Hippocampal formation (tissue), 2 donors: ENCODE measurements at regions not wholly inside any gene's neighbourhood (a gene's known extent, or its start where the extent isn't known, plus 50 kb on each side); places are given as distances from the start of the nearest gene placed in this dataset.
"Not testable (repeated sequence)": the region's sequence is repeated elsewhere in the genome, so short reads cannot be mapped to it uniquely, and the experiment has no call there.

ENCODE experiments used
- DNase-seq, 2 donors: peaks; one replicate each; lab custom pipeline; 2025; lab: John Stamatoyannopoulos, UW

DNA sequence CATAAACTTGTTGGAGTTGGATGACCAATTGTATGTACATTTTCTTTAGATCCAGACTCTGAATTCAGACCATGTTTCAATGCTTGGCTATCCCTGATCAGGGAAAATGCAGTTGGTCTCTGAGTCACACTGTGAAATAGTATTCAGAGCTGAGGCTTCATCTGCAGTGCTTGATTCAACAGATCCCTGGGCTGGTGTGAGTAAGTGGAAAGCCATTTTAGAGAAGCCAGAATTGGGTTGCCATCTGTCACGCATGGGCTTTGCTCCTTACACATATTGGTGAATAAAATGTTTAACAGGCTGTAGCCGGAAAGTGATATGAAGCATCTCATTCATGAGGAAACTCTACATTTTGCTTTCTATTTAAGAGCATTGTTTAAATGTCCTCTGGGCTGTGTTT is 50.0 kb upstream of the ACYP2 start:
- DNase-seq: peak in 1 of 2 donors; percentile 63

DNA sequence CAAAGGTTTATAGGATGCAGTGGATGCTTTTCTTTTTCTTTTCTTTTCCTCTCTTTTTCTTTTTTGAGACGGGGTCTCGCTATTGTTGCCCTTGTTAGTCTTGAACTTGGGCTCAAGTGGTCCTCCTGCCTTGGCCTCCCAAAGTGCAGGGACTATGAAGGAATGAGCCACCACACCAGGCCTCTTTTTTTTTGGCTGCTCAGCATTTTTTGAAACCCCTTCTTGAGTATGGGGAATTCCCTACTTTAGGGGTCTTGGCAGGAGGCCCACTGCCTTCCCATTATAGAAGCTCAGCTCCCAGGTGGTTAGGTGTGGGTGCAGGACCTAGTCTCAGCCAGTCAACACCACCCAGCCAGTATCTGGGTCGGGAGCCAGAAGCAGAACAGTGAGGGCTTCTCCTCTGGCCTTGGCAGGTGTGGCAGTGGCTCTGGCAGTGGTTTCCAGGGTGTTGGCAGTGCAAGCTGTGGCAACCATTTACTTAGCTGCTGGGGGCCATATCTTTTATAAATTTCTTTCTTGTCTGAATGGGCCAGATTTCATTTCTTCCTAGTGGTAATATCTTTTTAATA is 51.4 kb upstream of the ACYP2 start:
- DNase-seq: no peak

DNA sequence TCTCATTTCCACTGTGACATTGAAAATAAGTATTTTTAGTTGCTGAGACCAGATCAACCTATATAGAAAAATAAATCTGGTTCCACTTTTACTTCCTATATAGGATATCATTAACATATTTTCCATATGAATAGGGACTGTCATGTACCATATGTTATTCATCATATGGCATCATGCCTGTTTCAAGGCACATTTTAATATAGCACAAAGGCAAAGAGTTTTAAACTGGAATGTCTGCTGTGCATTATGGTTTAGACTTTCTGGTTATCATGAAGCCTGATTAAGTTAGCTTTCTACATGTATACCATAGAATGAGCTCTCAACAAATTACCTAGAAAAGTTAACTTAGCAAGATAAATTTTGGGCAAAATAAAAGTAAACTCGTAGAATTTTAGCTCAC is 53.0 kb upstream of the ACYP2 start:
- no peak for DNase-seq

DNA sequence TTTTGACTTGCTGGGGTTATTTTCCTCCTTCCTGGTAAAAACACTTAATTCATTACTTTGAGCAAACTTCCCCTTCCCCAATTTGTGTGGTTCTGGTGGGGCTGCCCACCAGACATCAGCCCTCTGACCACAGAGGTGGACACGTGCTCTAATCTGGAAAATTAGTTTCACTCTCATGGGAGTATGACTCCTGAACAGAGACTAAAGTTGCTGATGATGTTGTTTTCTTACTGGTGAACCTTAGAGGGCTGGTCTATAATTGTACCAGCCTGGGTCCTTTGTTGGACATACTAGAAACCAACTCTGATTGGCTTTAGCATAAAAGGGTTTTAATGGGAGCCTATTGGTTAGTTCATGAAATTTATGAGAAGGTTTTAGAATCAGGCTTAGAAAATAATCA is 54.1 kb upstream of the ACYP2 start:
- no peak for DNase-seq

DNA sequence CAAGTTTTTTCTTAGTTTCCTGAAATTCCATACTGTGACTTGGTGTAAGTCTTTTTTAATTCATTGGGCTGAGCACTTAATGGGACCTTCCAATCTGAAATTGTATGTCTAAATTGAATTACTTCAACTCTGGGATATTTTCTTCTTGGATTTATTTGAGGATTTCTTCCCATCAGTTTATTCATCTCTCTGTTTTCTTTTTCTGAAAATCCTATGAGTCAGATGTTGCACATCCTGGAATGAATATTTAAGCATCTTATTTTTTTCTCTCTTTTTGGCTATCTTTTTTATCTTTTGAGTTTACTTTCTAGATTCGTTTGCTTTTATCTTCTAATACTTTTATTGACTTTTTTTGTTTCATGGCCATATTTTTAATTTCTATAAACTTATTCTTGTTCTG is 55.4 kb upstream of the ACYP2 start:
- DNase-seq: no peak

DNA sequence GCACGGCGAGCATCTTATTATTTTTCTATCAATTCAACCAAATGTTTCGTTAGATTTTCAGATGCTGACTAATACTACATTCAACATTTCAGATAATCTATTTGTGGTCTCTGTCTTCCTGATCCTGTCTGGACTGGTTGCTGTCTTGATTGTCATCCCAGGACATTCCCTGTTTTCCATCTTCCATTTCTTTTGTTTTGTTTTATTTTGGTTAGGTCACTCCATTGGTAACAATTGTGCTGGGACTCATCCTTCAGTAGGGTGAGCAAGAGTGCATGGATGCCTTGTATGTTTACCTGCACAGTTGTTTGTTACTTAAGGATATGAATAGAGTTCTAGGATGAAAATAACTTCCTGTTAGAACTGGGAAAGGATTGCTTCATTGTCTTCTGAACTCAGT is 55.9 kb upstream of the ACYP2 start:
- no peak for DNase-seq

DNA sequence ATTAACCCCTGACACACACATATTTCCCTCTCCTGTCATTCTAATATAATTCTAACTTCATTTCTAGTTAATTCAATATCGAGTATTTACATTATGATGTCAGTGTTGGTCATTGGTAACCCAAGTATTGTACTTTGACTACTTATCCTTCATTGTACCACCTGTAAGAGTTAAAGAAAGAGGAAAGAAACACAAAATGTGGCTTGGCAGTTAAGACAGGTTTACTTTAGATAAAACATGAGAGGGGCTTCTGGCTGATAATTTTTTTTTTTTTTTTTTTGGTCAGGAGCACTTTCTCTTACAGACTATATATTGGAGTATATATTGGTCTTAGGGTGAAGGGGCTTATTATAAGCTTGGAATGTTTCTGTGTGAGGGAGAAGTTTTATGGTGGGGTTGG is 57.0 kb upstream of the ACYP2 start:
- no peak for DNase-seq

DNA sequence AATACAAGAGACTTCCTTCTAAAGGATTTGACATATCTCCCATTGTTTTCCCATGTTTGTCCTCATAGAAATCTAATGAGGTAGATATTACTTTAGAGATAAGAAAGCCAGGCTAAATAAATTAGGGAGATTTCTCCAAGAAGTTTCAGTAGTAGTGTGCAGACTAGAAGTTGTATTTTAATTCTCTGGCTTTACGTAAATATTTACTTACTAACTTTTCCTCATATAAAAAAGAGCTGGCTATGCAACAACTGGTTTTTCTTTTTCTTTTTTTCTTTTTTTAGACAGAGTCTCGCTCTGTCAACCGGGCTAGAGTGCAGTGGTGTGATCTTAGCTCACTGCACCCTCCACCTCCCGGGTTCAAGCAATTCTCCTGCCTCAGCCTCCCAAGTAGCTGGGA is 60.6 kb upstream of the ACYP2 start:
- no peak for DNase-seq

DNA sequence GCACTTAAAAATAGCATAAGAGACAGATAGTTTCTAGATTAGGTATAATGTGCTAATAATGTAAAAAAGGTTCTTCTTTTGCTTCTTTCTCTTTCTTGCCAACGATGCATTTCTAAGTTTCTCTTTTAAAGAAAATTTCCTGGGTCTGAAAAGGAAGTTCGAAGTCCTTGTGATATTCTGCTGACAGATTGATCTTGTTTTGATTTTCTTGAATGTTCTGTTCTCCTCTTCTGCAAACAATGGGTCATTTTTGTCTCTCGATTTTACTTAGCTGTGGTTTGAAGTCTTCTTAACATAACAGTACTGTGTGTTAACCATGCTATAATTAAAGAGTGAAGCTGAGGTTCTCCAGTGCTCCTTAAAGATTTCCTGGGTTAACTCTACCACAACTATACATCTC is 61.1 kb upstream of the ACYP2 start:
- DNase-seq: no peak

DNA sequence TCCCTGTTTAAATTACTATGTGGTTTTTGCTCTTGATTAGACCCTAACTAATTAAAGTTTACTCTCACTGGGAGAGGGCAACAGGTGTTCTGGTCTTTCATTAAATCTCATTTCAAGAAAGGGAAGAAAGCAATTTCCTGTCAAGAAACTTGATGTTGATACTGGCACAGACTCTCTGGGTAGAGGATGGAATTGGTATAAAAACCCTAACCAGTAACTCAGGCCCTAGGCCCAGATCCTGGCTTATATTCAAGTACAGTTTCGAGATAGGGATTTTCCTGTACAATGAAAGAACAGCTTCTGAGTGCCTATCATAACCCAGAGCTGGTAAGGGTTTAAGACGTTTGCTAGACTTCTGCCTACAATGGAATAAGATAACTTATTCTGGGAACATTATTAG is 61.6 kb upstream of the ACYP2 start:
- no peak for DNase-seq

DNA sequence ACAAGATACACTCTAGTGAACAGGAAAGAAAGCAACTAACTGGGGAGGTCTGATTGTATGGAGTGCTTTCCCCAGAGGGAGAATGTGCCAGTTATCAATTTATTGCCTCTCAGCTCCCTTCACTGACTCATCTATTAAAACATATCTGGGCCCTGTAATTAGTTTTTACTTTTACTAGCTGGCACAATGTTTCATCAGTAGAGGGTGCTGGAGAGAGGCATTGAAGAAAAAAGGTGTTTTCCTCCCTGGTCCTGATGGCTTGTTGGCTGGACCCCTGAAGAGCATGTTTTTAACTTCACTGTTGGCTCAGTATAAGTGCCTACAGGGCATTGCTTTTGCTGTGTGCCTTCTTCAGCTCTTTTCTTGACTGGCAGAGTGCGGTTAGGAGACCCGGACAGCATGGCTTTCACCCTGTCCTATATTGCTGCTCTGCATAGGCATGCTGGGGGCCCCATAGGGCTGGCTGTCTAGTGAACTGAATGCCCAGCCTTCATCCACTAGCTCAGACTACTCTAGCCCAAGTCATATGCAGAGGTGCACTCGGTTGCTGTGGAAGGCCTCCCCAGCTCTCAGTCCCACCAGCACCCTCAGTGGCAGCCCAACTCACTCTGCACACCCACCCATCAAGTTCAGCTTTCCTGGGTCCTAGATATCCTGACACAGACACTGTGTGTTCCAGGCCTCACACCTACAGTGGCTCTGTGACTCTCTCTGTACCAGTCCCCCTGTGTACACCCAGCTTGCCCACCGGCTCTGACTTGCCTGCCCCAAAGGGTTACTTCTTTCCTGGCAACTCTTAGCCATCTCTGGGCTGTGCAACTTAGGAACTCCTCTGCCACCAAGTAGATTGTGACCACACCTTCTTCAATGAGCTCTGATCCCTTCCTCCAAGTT is 62.3 kb upstream of the ACYP2 start:
- DNase-seq: no peak

DNA sequence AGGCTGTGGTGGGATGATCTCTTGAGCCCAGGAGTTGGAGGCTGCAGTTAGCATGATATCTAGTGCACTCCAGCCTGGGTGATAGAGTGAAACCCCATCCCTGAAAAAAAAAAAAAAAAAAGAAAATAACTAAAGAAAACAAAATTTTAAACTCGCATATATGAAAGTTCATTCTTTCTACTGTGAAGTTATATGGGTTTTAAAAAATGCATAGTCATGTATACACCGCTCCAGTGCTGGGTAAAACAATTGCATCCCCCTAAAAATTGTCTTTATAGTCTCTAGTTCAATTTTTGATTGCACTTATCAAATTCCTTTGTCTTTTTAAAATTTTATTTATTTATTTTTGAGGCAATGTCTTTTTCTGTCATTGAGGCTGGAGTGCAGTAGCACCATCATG is 65.0 kb upstream of the ACYP2 start:
- DNase-seq: no peak

DNA sequence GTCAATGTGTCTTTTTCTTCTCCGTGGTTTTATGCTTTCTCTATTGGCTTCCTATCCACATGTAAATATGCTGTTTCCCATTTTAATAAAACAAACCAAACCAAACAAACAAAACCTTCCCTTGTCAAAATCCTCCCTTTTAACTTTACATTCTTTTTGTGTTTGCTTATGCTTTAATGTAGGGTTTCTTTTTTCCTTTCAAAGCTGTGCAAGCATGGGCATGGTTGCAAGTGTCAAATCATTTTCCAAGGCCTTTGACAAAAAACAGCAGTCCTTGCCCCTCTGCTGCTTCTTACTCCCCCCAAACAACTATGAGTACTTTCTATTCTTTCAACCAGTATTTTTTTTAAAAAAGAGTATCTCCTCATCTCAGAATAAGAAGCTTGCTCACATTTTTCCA is 66.0 kb upstream of the ACYP2 start:
- no peak for DNase-seq

DNA sequence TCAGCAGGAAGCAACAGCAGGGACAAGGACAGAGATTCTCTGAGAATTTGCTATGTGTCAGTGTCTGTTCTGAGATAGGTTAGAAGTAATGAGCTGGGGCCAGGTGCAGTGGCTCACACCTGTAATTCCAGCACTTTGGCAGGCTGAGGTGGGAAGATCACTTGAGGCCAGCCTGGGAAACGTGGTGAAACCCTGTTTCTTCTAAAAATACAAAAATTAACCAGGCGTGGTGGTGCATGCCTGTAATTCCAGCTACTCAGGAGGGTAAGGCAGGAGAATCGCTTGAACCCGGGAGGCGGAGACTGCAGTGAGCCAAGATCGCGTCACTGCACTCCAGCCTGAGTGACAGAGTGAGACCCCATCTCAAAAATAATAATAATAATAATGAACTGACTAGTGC is 66.5 kb upstream of the ACYP2 start:
- not testable (repeated sequence) for DNase-seq

DNA sequence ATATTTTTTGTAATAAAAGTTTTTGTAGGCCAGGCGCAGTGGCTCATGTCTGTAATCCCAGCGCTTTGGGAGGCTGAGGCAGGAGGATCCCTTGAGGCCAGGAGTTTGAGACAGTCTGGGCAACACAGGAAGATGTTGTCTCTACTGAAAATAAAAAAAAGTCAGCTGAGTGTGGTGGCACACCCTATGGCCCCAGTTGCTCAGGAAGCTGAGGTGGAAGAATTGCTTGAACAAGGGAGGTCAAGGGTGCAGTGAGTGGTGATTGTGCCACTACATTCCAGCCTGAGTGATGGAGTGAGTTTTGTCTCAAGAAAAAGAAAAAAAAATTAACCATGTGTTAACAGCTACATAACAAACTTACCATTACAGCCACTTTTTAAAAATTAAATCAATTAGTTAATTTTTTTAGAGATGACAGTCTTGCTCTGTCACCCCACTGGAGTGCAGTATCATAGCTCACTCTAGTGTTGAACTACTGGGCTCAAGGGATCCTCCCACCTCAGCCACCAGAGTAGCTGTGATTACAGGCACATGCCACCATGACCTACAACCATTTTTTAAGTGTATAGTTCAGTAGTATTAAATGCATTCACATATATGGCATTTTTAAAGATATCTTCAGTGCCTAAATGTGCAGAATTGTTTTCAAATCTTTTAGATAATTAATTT is 67.2 kb upstream of the ACYP2 start:
- no peak for DNase-seq

DNA sequence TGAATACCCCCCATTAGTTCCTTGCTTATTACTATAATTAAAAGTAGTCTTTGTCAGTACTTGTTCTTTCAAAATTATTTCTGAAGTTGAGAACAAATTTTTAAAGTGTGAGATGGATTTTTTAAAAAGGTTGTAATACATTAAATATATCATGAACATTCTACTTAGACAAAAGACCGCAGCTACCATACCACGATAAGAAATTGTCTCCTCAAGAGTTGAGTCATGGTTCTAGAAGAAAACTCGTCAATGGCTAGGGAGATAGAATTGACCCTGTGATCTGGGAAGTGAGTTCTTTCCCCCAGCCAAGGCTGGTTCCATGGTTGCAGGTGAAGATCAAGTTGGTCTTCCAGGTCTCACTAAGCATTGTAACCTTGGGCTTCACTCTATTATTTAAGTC is 67.8 kb upstream of the ACYP2 start:
- no peak for DNase-seq

DNA sequence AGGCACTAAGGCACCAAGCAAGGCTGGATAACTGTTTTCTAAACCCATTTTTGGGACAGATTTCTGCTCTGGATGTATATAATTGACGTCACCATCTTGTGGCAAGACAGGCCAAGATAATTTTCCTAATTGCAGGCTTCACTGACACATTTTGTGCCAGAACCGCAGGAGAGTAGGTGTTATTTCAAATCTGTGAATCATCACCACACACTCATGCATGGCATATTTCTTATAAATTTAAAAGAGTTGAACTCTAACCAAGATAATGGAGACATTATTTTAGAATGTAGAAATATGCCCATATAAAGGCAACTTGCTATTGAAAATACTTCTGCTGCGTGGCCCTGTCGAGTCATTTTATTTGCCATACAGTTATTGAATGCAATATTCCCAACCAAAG is 68.3 kb upstream of the ACYP2 start:
- peak in 1 of 2 donors; percentile 26 for DNase-seq

DNA sequence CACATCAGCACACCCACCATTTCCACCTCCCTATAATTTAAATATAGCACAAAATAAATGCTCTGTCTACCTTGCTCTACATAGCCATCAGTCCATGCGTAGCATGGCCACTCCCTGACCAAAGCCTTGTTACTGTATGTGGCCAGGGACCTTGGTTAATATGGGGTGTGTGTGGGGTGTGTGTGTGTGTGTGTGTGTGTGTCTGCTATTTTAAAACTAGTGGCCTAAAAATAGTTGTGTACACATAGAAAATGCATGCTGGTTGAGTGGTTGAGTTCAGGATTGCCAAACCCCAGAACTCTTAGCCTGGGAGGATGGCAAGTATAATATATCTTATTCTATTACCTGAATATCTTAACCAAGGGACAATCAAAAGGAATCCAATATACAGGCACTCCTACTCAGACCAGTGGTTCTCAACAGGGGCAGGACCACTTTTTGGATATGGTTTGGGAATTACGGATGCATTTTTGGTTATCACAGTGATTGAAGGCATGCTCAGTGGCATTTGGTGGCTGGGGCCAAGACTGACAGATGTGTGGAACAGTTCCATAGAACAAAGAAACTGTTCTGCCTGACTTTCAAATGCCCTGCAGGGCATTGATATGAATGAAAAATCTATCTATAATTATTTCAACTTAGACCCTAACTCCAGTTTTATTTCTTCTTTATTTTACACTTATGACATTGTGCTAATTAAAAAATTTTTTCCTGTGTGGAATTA is 72.3 kb upstream of the PSME4 start:
- peak; percentile 38 to 77 for DNase-seq

DNA sequence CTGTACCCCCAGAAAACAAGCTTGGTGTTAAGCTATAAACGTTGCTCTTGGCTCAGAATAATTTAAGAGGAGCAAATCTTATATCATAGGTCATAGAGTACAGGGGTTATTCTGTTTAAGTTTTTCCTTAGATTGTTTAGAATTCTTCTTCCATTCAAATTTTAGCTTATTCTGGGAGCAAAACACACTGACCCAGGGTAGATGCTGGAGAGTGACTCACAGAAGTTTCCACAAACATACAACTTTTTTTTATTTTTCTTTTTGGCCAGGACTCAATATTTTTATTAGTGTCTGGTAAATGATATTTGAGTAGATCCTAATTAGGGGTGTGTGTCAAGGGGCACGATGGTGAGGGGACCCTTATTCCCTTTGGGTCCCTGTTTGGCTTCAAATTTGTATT is 71.5 kb upstream of the PSME4 start:
- DNase-seq: no peak

DNA sequence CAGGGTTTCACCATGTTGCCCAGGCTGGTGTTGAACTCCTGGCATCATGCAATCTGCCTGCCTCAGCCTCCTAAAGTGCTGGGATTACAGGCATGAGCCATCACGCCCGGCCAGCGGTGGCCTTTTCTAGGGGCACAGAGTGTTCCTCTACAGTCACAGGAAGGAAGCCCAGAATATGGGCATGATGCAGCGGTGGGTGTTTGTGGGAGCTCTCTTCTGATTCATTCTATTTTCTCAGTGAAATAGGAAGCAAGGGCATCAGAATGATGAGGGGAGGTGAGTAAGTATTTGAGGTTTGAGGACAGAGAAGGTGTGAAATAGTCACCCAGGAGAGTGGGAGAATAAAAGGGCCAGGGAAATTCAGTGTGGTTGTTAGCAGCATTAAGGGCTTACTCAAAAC is 70.3 kb upstream of the PSME4 start:
- no peak for DNase-seq

DNA sequence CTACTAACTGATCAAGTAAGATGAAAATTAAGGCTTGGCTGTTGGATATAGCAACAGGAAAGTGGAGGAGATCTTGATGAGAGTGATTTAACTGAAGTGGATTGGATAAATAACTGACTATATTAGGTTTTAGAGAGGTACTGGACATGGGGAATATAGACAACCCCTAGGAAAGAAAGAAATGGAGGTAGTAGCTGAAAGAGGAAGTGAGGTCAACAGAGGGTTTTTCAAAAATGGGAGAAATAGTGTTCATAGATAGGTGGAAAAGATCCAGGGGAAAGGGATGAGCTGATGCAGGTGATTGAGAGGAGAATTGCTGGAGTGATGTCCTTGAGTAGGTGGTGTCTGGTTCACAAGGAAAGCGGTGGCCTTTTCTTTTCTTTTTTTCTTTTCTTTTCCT is 69.9 kb upstream of the PSME4 start:
- no peak for DNase-seq

DNA sequence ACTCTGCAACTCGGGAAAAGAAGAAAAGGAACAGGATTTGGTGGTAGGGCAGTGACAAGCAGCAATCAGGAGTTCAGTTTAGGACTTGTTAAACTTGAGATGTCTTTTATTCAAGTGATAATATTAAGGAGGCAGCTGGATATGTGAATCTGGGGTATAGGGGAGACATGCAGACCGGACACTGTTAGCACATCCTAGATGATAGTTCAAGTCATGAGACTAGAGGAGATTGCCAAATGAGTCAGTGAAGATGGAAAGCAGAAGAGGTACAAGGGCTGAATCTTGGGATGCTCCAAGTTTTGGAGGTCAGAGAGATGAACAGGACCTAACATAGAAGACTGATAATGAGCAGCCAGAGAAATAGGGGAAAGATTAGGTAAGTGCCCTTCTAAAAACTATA is 69.5 kb upstream of the PSME4 start:
- DNase-seq: no peak

DNA sequence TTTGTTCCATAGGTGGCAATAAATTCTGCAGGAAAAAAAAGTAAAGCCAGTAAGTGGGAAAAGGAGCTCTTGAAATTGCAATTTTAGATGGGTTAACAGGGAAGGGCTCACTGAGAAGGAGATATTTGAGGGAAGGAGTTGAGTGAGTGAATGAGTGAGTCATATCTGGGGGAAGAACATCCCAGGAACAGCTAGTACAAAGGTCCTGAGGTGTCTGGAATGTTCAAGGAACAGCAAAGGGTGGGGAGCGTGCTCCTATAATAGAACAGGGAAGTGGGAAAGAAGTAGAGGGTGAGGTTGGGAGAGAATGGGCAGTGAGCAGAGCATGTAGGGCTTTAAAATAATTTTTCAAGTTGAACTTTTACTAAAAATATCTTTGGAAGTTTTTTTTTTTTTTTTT is 68.0 kb upstream of the PSME4 start:
- no peak for DNase-seq
